ENCODE measurements at regions not wholly inside any gene's neighbourhood (a gene's known extent, or its start where the extent isn't known, plus 50 kb on each side); places are given as distances from the start of the nearest gene placed in this dataset.

GRCh38 chr10:2475711-2476217 lies 591.6 kb upstream of the PFKP start:
- intact Hi-C loops (cut with micrococcal nuclease) = no loop called here

- intact Hi-C loops (cut with micrococcal nuclease) = no loop called here
Observed at GRCh38 chr10:2471811-2472210, 595.5 kb upstream of the PFKP start.

DNA sequence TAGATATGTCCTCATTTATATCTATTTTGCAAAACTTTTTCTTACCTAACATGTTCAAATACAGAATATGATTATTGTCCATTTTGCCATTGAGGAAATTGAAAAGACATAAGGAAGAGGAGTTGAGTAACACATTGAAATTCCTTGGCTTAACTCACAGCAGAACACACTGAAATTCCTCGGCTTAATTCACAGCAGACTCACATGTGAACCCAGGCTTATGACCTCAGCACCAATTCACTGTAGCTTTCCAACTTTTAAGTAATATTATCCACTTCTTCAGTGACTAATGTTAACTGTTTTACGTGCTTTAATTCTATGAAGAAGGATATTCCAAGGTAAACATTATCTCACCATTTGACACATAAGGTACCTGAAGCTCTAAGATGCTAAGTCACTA lies 597.5 kb upstream of the PFKP start:
- intact Hi-C loops (cut with micrococcal nuclease) = no loop called here

GRCh38 chr10:2464483-2464882 lies 602.9 kb upstream of the PFKP start:
- intact Hi-C loops (cut with micrococcal nuclease) = no loop called here

DNA sequence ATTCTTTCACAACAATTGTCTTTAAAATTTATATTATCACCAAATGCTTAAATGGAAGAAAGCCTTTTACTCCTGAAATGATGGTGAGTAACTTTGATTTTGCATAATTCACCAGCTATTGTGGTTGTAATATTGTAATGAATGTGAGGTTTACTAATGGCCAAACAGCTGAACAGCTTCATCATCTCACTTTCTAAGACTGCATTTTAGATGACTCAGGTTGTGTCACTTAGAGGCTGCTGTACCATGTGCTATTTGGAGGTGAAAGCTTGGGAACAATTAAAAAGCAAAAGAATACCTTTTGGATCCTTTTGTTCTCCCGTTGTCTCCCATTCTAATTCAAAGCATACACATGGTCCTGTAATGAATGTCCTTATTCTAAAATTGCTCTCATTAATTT lies 604.0 kb upstream of the PFKP start:
- intact Hi-C loops (cut with micrococcal nuclease) = no loop called here

DNA sequence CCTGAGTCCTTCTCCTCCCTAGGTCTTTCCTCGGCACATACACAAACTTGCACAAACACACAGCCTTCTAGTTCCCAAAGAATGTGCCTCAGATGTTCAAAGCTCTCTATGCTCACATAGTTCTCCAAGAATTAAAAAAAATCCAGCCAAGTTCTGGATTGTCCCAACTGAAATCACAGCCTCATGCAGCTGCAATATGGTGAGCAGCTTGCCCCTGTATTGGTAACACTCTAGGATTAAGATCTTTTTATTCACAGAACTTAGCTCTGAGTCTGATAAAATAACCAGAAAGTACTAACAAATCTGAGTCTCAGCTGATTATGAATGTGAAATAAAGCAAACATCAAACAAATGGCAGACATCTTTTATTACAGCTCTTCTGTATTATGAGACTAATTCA lies 604.8 kb upstream of the PFKP start:
- intact Hi-C loops (cut with micrococcal nuclease) = no loop called here

DNA sequence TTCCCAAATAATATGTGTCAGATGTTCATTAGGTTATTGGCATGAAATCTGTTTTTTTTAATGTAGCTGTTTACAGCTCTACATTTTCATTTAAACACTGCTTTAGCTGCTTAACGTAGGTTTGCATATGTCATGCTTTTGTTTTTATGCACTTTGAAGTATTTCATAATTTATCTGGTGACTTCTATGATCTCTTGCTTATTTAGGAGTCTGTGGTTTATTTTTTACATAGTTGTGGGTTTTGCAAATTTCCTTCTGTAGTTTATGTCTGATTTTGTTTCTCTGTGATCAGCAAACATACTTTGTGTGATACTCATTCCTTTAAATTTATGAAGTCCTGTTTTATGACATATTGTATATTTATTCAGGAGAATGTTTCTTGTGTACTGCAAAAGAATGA lies 606.5 kb upstream of the PFKP start:
- intact Hi-C loops (cut with micrococcal nuclease) = no loop called here

DNA sequence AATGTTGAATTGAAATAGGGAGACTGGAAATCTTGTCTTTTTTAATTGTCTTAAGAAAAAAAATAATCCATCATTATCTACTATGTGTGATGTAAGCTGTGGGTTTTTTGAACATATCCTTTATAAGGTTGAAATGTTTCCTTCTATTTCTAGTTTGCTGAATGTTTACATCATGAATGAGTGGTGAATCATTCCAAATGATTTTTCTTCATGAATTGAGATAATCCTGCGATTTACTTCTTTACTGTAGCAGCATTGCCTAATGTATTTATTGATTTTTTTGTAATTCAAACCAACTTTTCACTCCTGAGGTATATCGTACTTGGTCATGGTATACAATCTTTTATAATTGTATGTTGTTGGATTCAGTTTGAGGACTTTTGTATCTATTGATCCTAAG lies 607.6 kb upstream of the PFKP start:
- intact Hi-C loops (cut with micrococcal nuclease) = no loop called here

- intact Hi-C loops (cut with micrococcal nuclease) = no loop called here
Observed at GRCh38 chr10:2456834-2457233, 610.5 kb upstream of the PFKP start.

GRCh38 chr10:2445370-2445769 lies 622.0 kb upstream of the PFKP start:
- intact Hi-C loops (cut with micrococcal nuclease) = no loop called here

DNA sequence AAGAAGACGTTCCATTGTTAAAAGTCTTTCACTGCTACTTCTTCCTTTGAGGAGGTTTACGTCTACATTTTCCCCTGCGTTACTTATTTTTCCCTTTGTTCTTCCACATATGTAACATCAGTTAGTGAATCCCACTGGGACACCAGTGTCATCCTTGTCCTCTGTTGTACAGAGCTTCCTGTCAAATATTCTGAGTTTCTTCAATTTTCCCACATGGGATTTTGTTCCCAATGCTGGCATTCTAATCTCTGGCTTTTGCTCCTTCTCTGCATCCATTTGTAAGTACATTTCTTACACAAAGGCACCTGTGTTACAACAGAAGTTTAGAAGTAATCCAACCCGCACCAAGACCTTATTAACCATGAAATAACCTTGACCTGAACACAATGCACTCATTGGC lies 627.4 kb upstream of the PFKP start:
- intact Hi-C loops (cut with micrococcal nuclease) = no loop called here

- intact Hi-C loops (cut with micrococcal nuclease) = no loop called here
Observed at GRCh38 chr10:2439000-2439399, 628.3 kb upstream of the PFKP start.

GRCh38 chr10:2438248-2438939 lies 629.0 kb upstream of the PFKP start:
- intact Hi-C loops (cut with micrococcal nuclease) = no loop called here

- intact Hi-C loops (cut with micrococcal nuclease) = no loop called here
Observed at GRCh38 chr10:2436933-2437332, 630.4 kb upstream of the PFKP start.

- intact Hi-C loops (cut with micrococcal nuclease) = no loop called here
Observed at GRCh38 chr10:2431961-2432360, 635.4 kb upstream of the PFKP start.

DNA sequence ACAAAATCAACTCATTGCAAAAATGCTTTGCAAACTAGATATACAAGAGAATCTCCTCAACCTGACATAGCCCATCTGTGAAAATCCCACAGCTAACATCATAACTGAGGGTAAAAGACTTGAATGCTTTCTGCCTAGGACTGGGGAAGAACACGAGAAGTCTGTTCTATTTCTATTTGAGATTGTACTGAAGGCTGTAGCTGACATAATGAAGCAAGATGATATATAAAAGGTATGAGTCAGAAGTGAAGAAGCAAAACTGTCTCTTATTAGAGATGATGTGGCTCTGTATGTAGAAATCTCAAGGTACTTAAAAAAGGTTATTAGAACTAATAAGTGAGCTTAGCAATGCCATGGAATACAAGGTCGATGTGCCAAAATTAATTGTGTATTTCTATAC lies 639.9 kb upstream of the PFKP start:
- intact Hi-C loops (cut with micrococcal nuclease) = no loop called here

DNA sequence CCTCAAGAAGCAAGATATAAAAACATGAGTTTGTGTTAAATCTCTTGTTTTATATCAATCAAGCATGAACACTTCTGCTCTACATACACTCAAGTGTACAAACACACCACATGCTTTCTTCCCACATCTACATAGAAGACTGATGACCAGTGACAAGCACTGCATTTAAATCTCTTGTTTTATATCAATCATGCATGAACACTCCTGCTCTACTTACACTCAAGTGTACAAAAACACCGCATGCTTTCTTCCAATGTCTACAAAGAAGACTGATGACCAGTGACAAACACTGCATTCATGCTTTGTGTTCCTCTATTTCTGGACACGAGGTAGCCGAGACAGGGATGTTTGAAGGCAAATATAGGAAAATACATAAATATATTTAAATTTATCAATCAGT lies 642.0 kb upstream of the PFKP start:
- intact Hi-C loops (cut with micrococcal nuclease) = no loop called here

GRCh38 chr10:2414562-2414961 lies 652.8 kb upstream of the PFKP start:
- intact Hi-C loops (cut with micrococcal nuclease) = no loop called here

GRCh38 chr10:2414039-2414438 lies 653.3 kb upstream of the PFKP start:
- intact Hi-C loops (cut with micrococcal nuclease) = no loop called here

DNA sequence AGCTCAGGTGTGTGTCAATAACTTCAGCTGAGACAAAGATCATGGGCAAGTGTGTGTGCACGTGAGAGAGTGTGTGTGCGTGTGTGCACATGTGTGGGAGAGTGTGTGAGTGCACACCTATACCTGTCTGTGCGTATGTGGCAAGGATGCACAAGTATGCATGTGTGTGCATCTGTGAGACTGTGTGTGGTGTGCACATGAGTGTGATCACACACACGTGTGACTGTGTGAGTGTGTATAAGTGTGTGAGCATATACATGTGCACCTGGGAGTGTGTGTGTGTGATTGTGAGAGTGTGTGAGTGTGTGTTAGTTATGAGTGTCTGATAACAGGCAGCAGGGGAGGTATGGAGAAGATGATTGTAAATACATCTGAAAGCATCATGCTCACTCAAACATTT lies 657.3 kb upstream of the PFKP start:
- intact Hi-C loops (cut with micrococcal nuclease) = no loop called here

- intact Hi-C loops (cut with micrococcal nuclease) = no loop called here
Observed at GRCh38 chr10:2401459-2401858, 664.1 kb upstream of the ADARB2 start.

DNA sequence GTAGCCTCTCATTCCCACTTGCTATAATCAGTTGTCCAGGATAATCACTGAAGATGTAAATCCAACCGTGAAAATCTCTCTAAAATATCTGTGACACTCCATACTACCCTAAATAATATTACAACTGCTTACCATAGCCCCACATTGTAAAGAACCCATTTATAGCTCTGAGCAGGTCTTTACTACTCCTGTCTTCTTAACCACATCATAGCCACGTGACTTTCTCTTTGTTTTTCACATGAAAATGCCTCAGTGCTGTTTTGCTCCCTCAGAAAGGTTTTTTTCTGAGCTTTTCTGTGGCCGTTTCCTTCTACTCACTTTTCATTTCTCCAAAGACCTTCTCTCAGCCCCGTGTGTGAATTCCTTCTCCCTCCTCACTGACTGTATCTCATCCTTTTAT lies 662.2 kb upstream of the ADARB2 start:
- intact Hi-C loops (cut with micrococcal nuclease) = no loop called here

DNA sequence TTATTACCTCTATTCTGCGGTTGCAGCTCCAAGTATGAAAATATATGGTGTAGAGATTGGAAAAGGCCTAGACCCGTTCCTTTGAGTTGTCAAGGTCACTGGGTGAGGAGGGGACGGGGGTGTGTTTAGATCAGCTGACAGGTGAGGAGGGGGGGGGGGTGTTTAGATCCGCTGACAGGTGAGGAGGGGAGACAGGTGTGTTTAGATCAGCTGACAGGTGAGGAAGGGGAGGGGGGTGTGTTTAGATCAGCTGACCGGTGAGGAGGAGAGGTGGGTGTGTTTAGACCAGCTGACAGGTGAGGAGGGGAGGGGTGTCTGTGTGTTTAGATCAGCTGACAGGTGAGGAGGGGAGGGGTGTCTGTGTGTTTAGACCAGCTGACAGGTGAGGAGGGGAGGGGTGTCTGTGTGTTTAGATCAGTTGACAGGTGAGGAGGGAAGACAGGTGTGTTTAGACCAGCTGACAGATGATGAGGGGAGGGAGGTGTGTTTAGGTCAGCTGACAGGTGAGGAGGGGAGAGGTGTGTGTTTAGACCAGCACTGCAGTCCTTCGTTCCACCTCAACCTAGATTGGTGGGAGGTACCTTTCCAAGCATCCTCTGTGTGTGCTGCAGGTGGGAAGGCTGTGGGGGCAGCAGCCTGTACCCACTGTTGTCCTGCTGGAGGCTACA lies 655.0 kb upstream of the ADARB2 start:
- intact Hi-C loops (cut with micrococcal nuclease) = no loop called here

All from T-helper 1 cell treated with Interleukin-12 subunit alpha and Interleukin-12 subunit beta and Interleukin-4 antibody, amounts not matched to agents 30 ng/mL and 1 ng/mL, for 36 hours (primary cell).